ENCODE measurements at regions not wholly inside any gene's neighbourhood (a gene's known extent, or its start where the extent isn't known, plus 50 kb on each side); places are given as distances from the start of the nearest gene placed in this dataset.

DNA sequence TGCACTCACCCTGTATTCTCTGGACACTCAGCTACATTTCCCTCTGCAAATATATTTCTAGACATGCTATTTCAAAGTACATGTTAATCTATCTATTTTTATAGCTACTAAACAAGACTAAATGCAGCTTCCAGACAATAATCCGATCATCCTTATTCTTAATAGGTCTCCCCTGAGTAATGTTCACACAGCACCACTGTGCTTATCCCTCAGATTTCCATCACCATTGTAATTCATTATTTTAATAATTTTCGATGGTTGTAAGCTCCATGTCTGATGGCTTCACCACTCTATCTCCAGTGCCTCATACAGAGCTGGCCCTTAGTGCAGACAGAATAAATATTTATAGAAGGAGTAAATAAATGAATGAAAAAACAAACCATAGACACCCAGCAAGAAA lies 117.5 kb downstream of the ANXA2 start:
- TF ChIP-seq, protein P1, sequence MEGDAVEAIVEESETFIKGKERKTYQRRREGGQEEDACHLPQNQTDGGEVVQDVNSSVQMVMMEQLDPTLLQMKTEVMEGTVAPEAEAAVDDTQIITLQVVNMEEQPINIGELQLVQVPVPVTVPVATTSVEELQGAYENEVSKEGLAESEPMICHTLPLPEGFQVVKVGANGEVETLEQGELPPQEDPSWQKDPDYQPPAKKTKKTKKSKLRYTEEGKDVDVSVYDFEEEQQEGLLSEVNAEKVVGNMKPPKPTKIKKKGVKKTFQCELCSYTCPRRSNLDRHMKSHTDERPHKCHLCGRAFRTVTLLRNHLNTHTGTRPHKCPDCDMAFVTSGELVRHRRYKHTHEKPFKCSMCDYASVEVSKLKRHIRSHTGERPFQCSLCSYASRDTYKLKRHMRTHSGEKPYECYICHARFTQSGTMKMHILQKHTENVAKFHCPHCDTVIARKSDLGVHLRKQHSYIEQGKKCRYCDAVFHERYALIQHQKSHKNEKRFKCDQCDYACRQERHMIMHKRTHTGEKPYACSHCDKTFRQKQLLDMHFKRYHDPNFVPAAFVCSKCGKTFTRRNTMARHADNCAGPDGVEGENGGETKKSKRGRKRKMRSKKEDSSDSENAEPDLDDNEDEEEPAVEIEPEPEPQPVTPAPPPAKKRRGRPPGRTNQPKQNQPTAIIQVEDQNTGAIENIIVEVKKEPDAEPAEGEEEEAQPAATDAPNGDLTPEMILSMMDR (IDR thresholded peaks at IDR 0.05; ENCODE audit: low read length), result no peak
- TF ChIP-seq EZH2 (optimal IDR thresholded peaks at IDR 0.05; ENCODE audit: low read depth, low read length), result no peak
- TF ChIP-seq EZH2phosphoT487 (IDR thresholded peaks at IDR 0.05; ENCODE audit: low read length), result no peak

All from MM.1S (cell line).